HCT116 (cell line): ENCODE measurements at regions not wholly inside any gene's neighbourhood (a gene's known extent, or its start where the extent isn't known, plus 50 kb on each side); places are given as distances from the start of the nearest gene placed in this dataset.

ENCODE experiments used
- ATAC-seq: fragments of 200-7000 bp; cut with Tn5 transposase; 2 replicates; pipeline ENCODE4 v1.9.1; 2020; ENCODE audit warnings: mild to moderate bottlenecking, moderate library complexity
- BruUV-seq: library from RNA; stranded (reverse); fragments of 400-500 nt; replicated peaks from 2 replicates; lab custom pipeline; 2021; lab: Mats Ljungman, UMichigan
- CTCF ChIA-PET: fragments of 300-600 bp; sonication (Branson Sonifier 250); formaldehyde crosslinking; loops from one replicate; lab custom pipeline; 2021; ENCODE audit warnings: antibody characterized with exemption; lab: Charles Lee
- POLR2A ChIA-PET: fragments of 300-600, 350-600 bp; sonication (Branson Sonifier 250); formaldehyde crosslinking; loops from one replicate; lab custom pipeline; 2021; ENCODE audit warnings: antibody characterized with exemption; lab: Charles Lee
- RAD21 ChIA-PET, 2 experiments: fragments of 300-600 bp; sonication (Branson Sonifier 250); formaldehyde crosslinking; loops; one replicate each; lab custom pipeline; 2023; ENCODE audit warnings: low total read pairs in 2 of 2; ENCODE audit not compliant: uncharacterized antibody in 2 of 2, unreplicated experiment in 2 of 2, low non-redundant PET in 1 of 2; lab: Charles Lee
- DNase-seq: peaks from one replicate; pipeline ENCODE4 v3.0.0-alpha.2; 2010; ENCODE audit warnings: low read depth, low spot score
- H2AFZ ChIP-seq: fragments of 200-600 bp; shearing (Covaris generic), sonication (generic); 2 replicates; pipeline ENCODE4 v1.6.1; 2017; ENCODE audit warnings: low read depth, mixed run types, mixed read lengths, antibody characterized with exemption, low read length; ENCODE audit not compliant: poor library complexity, severe bottlenecking
- H3K27ac ChIP-seq: 2 replicates; pipeline ENCODE4 v1.5.1; 2012; ENCODE audit warnings: low read depth, low read length
- H3K27me3 ChIP-seq: fragments of 200-600 bp; sonication (generic); 2 replicates; pipeline ENCODE4 v1.6.1; 2016; ENCODE audit warnings: mixed run types, low read length, mixed read lengths; ENCODE audit not compliant: insufficient read depth
- H3K36me3 ChIP-seq, 2 experiments: fragments of 200-500 bp in 1 of 2; fragments of 200-600 bp in 1 of 2; sonication (Bioruptor generic) in 1 of 2; sonication (generic) in 1 of 2; 2 replicates each; pipeline versions ENCODE4 v1.5.1 to v1.6.1; 2014 to 2016; ENCODE audit warnings: low read length in 2 of 2, inconsistent platforms in 1 of 2, mixed read lengths in 1 of 2, mixed run types in 1 of 2; ENCODE audit not compliant: insufficient read depth in 2 of 2, control insufficient read depth in 1 of 2
- H3K4me1 ChIP-seq, 2 experiments: fragments of 200-600 bp in 1 of 2; sonication (generic) in 1 of 2; 2 replicates each; pipeline versions ENCODE4 v1.5.1 to v1.6.1; 2012 to 2017; ENCODE audit warnings: low read length in 2 of 2, inconsistent platforms in 1 of 2, mild to moderate bottlenecking in 1 of 2, mixed read lengths in 1 of 2, mixed run types in 1 of 2, moderate library complexity in 1 of 2; ENCODE audit not compliant: insufficient read depth in 2 of 2, control insufficient read depth in 1 of 2
- H3K4me2 ChIP-seq: fragments of 200-600 bp; sonication (generic); 2 replicates; pipeline ENCODE4 v1.6.1; 2017; ENCODE audit warnings: mixed run types, low read length, mixed read lengths
- H3K4me3 ChIP-seq, 2 experiments: fragments of 200-600 bp in 1 of 2; sonication (generic) in 1 of 2; replicated peaks in 1 of 2; 2 replicates each; pipeline ENCODE4 v1.5.1; 2011 to 2016; ENCODE audit warnings: low read length in 2 of 2, control low read depth in 1 of 2, low read depth in 1 of 2, mild to moderate bottlenecking in 1 of 2, mixed read lengths in 1 of 2, mixed run types in 1 of 2
- H3K79me2 ChIP-seq: fragments of 200-600 bp; sonication (generic); 2 replicates; pipeline ENCODE4 v1.6.1; 2017; ENCODE audit warnings: mild to moderate bottlenecking, mixed run types, low read length, moderate library complexity, mixed read lengths; ENCODE audit not compliant: insufficient read depth
- H3K9ac ChIP-seq: fragments of 200-600 bp; sonication (generic); 2 replicates; pipeline ENCODE4 v1.6.1; 2016; ENCODE audit warnings: low read length, mixed read lengths
- H3K9me2 ChIP-seq: fragments of 200-600 bp; sonication (generic), shearing (Covaris generic); 2 replicates; pipeline ENCODE4 v1.6.1; 2017; ENCODE audit warnings: mixed run types, mild to moderate bottlenecking, moderate library complexity; ENCODE audit not compliant: insufficient read depth
- H3K9me3 ChIP-seq, 2 experiments: fragments of 200-500 bp in 1 of 2; fragments of 200-600 bp in 1 of 2; sonication (Bioruptor generic) in 1 of 2; sonication (generic) in 1 of 2; 2 replicates each; pipeline ENCODE4 v1.6.1; 2014 to 2017; ENCODE audit warnings: low read length in 2 of 2, mixed read lengths in 2 of 2, inconsistent platforms in 1 of 2, low read depth in 1 of 2, mild to moderate bottlenecking in 1 of 2, mixed run types in 1 of 2, moderate library complexity in 1 of 2; ENCODE audit not compliant: control insufficient read depth in 1 of 2, insufficient read depth in 1 of 2
- H4K20me1 ChIP-seq: fragments of 200-600 bp; sonication (generic), shearing (Covaris generic); 2 replicates; pipeline ENCODE4 v1.6.1; 2017; ENCODE audit warnings: mixed run types, mild to moderate bottlenecking, moderate library complexity; ENCODE audit not compliant: insufficient read depth
- CEBPB ChIP-seq: IDR thresholded peaks from 2 replicates; pipeline ENCODE4 v1.6.1; 2012; ENCODE audit warnings: low read depth
- EGR1 ChIP-seq: IDR thresholded peaks from 2 replicates; pipeline ENCODE4 v1.6.1; 2012; ENCODE audit warnings: low read depth
- ELF1 ChIP-seq: IDR thresholded peaks from 2 replicates; pipeline ENCODE4 v1.6.1; 2012; ENCODE audit warnings: low read depth, borderline replicate concordance
- EZH2 ChIP-seq: fragments of 200-600 bp; sonication (generic); IDR thresholded peaks from 2 replicates; pipeline ENCODE4 v1.6.1; 2017; ENCODE audit warnings: antibody characterized with exemption, mixed run types
- EZH2phosphoT487 ChIP-seq: fragments of 200-600 bp; IDR thresholded peaks from 2 replicates; pipeline ENCODE4 v1.6.1; 2018; ENCODE audit warnings: antibody characterized with exemption, borderline replicate concordance
- POLR2A ChIP-seq: IDR thresholded peaks from 2 replicates; pipeline ENCODE4 v1.7.0; 2011; ENCODE audit warnings: borderline replicate concordance; ENCODE audit not compliant: insufficient read depth, insufficient read length; ENCODE audit errors: extremely low read depth
- SIN3A ChIP-seq: IDR thresholded peaks from 2 replicates; pipeline ENCODE4 v1.6.1; 2012; ENCODE audit warnings: low read depth
- SRF ChIP-seq: IDR thresholded peaks from 2 replicates; pipeline ENCODE4 v1.6.1; 2012; ENCODE audit warnings: low read depth
- ZFX ChIP-seq: fragments of 450-650 bp; IDR thresholded peaks from 2 replicates; pipeline ENCODE4 v1.6.1; 2017
- intact Hi-C: fragments of 100-400 bp; cut with micrococcal nuclease; formaldehyde crosslinking; loops from 2 replicates; pipeline ENCODE4 v1.10.0; 2022
- TF ChIP-seq, protein P1 (sequence below), 3 experiments: fragments of 200-600 bp in 1 of 3; sonication (generic) in 1 of 3; IDR thresholded peaks in 2 of 3; conservative IDR thresholded peaks in 1 of 3; 2 replicates each; pipeline ENCODE4 v1.5.1; 2012 to 2017; ENCODE audit warnings: low read depth in 2 of 3, low read length in 2 of 3, antibody characterized with exemption in 1 of 3, borderline replicate concordance in 1 of 3, control low read depth in 1 of 3, mild to moderate bottlenecking in 1 of 3, mixed read lengths in 1 of 3, mixed run types in 1 of 3, moderate library complexity in 1 of 3; ENCODE audit not compliant: insufficient read depth in 1 of 3
- TF ChIP-seq, protein P2 (sequence below): IDR thresholded peaks from 2 replicates; pipeline ENCODE4 v1.6.1; 2012; ENCODE audit warnings: low read depth
- TF ChIP-seq, protein P3 (sequence below): IDR thresholded peaks from 2 replicates; pipeline ENCODE4 v1.6.1; 2012

DNA sequence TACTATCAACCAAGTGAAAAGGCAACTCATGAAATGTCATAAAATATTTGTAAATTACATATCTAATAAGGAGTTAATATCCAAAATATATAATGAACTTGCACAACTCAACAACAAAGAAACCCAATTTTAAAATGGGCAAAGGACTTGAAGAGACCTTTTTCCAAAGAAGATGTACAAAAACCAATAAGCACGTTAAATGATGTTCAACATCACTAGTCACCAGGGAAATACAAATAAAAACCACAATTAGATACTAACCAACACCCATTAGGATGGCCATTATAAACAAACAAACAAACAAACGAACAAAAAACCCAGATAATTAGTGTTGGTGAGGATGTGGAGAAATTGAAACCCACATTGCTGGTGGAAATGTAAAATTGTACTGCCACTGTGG lies 92.3 kb upstream of the ARID2 start:
- Histone ChIP-seq H3K27ac (no peak overlapping the region), H3K9me3 (no peaks in the 10 kb centered on the region), H3K4me2 (no peak overlapping the region), H3K4me1 (no peaks in the 10 kb centered on the region), H3K9ac (no peak overlapping the region), H3K4me3 (no peak overlapping the region), H3K9me2 (no peaks in the 10 kb centered on the region), H3K27me3 (no peaks in the 10 kb centered on the region), H4K20me1 (no peaks in the 10 kb centered on the region), H2AFZ (no peak overlapping the region), H3K79me2 (no peaks in the 10 kb centered on the region), H3K36me3 (no peaks in the 10 kb centered on the region)
- DNase-seq (no peak), ATAC-seq (no peak)
- RAD21 ChIA-PET: no interaction called here
- intact Hi-C loops: no loop called here
- CTCF ChIA-PET: no interaction called here
- POLR2A ChIA-PET: no interaction called here
- BruUV-seq: no TSS peak
- TF ChIP-seq SIN3A (no peak), EZH2phosphoT487 (no peak)

DNA sequence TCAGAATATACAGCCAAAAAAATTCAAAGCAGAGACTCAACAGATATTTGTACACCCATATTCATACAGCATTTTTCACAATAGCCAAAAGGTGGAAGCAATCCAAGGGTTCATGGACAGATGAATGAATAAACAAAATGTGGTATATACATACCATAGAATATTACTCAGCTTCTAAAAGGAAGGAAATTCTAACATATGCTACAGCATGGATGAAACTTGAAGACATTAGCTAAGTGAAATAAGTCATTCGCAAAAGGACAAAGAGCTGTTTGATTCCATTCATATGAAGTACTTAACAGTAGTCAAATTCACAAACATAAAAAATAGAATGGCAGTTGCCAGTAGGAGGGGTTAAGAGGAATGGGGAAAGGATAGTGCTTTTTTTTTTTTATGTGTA lies 91.8 kb upstream of the ARID2 start:
- Histone ChIP-seq H3K79me2 (no peaks in the 10 kb centered on the region), H3K27ac (no peak overlapping the region), H3K9ac (no peak overlapping the region), H3K27me3 (no peaks in the 10 kb centered on the region), H3K4me2 (no peak overlapping the region), H3K9me2 (no peaks in the 10 kb centered on the region), H4K20me1 (no peaks in the 10 kb centered on the region), H2AFZ (no peak overlapping the region), H3K4me1 (no peaks in the 10 kb centered on the region), H3K4me3 (no peak overlapping the region), H3K9me3 (no peaks in the 10 kb centered on the region), H3K36me3 (no peaks in the 10 kb centered on the region)
- ChIA-PET CTCF (no interaction called here), POLR2A (no interaction called here), RAD21 (no interaction called here)
- TF ChIP-seq CEBPB: no peak
- TF ChIP-seq EZH2phosphoT487: no peak
- no peak for TF ChIP-seq ZFX
- TF ChIP-seq, protein P1, sequence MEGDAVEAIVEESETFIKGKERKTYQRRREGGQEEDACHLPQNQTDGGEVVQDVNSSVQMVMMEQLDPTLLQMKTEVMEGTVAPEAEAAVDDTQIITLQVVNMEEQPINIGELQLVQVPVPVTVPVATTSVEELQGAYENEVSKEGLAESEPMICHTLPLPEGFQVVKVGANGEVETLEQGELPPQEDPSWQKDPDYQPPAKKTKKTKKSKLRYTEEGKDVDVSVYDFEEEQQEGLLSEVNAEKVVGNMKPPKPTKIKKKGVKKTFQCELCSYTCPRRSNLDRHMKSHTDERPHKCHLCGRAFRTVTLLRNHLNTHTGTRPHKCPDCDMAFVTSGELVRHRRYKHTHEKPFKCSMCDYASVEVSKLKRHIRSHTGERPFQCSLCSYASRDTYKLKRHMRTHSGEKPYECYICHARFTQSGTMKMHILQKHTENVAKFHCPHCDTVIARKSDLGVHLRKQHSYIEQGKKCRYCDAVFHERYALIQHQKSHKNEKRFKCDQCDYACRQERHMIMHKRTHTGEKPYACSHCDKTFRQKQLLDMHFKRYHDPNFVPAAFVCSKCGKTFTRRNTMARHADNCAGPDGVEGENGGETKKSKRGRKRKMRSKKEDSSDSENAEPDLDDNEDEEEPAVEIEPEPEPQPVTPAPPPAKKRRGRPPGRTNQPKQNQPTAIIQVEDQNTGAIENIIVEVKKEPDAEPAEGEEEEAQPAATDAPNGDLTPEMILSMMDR (IDR thresholded peaks at IDR 0.05 in 2 of 3, conservative IDR thresholded peaks at IDR 0.05 in 1 of 3; ENCODE audit: borderline replicate concordance in 1 of 3, insufficient read depth in 1 of 3, low read depth in 2 of 3, low read length in 2 of 3): no peak
- TF ChIP-seq, protein P2, sequence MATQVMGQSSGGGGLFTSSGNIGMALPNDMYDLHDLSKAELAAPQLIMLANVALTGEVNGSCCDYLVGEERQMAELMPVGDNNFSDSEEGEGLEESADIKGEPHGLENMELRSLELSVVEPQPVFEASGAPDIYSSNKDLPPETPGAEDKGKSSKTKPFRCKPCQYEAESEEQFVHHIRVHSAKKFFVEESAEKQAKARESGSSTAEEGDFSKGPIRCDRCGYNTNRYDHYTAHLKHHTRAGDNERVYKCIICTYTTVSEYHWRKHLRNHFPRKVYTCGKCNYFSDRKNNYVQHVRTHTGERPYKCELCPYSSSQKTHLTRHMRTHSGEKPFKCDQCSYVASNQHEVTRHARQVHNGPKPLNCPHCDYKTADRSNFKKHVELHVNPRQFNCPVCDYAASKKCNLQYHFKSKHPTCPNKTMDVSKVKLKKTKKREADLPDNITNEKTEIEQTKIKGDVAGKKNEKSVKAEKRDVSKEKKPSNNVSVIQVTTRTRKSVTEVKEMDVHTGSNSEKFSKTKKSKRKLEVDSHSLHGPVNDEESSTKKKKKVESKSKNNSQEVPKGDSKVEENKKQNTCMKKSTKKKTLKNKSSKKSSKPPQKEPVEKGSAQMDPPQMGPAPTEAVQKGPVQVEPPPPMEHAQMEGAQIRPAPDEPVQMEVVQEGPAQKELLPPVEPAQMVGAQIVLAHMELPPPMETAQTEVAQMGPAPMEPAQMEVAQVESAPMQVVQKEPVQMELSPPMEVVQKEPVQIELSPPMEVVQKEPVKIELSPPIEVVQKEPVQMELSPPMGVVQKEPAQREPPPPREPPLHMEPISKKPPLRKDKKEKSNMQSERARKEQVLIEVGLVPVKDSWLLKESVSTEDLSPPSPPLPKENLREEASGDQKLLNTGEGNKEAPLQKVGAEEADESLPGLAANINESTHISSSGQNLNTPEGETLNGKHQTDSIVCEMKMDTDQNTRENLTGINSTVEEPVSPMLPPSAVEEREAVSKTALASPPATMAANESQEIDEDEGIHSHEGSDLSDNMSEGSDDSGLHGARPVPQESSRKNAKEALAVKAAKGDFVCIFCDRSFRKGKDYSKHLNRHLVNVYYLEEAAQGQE: no peak
- TF ChIP-seq SRF: no peak
- TF ChIP-seq ELF1: no peak
- TF ChIP-seq POLR2A: no peak
- no peak for TF ChIP-seq EGR1
- TF ChIP-seq EZH2: no peak
- TF ChIP-seq, protein P3, sequence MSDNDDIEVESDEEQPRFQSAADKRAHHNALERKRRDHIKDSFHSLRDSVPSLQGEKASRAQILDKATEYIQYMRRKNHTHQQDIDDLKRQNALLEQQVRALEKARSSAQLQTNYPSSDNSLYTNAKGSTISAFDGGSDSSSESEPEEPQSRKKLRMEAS: no peak
- DNase-seq (no peak), ATAC-seq (no peak)
- intact Hi-C loops: no loop called here
- BruUV-seq: no TSS peak
